ENCODE measurements at regions not wholly inside any gene's neighbourhood (a gene's known extent, or its start where the extent isn't known, plus 50 kb on each side); places are given as distances from the start of the nearest gene placed in this dataset.

GRCh38 chr5:4893063-4893744 lies 246.9 kb upstream of the ADAMTS16 start:
- no peak for TF ChIP-seq CTCF (IDR thresholded peaks at IDR 0.05)
- TF ChIP-seq POLR2A (IDR thresholded peaks at IDR 0.05; ENCODE audit: low read depth): no peak
- TF ChIP-seq EP300 (IDR thresholded peaks at IDR 0.05): no peak
